ENCODE measurements at regions not wholly inside any gene's neighbourhood (a gene's known extent, or its start where the extent isn't known, plus 50 kb on each side); places are given as distances from the start of the nearest gene placed in this dataset.

- no peak overlapping the region for H2AK5ac ChIP-seq (ENCODE audit: insufficient read length, low read length)
- H3K14ac ChIP-seq (ENCODE audit: insufficient read depth, low read length): no peak overlapping the region
- H3K27me3 Mint-ChIP-seq (ENCODE audit: low read depth): no peaks in the 10 kb centered on the region
- no peak overlapping the region for H3K9ac ChIP-seq (ENCODE audit: extremely low read depth, insufficient read length, low read length)
- no peak overlapping the region for H2BK20ac ChIP-seq (ENCODE audit: low read depth, low read length, poor library complexity, severe bottlenecking)
- no peak overlapping the region for H3K56ac ChIP-seq (ENCODE audit: insufficient read length, low read depth, low read length)
- H3K4me2 ChIP-seq (ENCODE audit: insufficient read depth, insufficient read length, low read length): no peak overlapping the region
- H3K27ac Mint-ChIP-seq: no peak overlapping the region
- H2BK5ac ChIP-seq (ENCODE audit: insufficient read length, low read length): no peak overlapping the region
- no peak overlapping the region for H4K5ac ChIP-seq (ENCODE audit: insufficient read length, low read depth, low read length)
- no peak for DNase-seq
- no CpG with 5 or more reads among the region's 3 CpGs for WGBS (ENCODE audit: extremely low coverage, insufficient read length, low lambda C conversion rate)
- H3K18ac ChIP-seq (ENCODE audit: insufficient read length, low read depth, low read length): no peak overlapping the region
- no peaks in the 10 kb centered on the region for H3K9me3 ChIP-seq (ENCODE audit: control insufficient read depth, low read depth, low read length)
- H2AFZ ChIP-seq (ENCODE audit: low read length): no peak overlapping the region
- H3K27ac ChIP-seq (ENCODE audit: insufficient read length, low read depth, low read length): no peak overlapping the region
- H4K91ac ChIP-seq (ENCODE audit: insufficient read length, low read depth, low read length): no peak overlapping the region
- H3K27me3 ChIP-seq (ENCODE audit: insufficient read depth, low read length): no peaks in the 10 kb centered on the region
- H3K9me3 Mint-ChIP-seq: no peaks in the 10 kb centered on the region
- H2BK12ac ChIP-seq (ENCODE audit: insufficient read length, low read depth, low read length): no peak overlapping the region
- H4K8ac ChIP-seq (replicated peaks; ENCODE audit: insufficient read length, low read depth, low read length): no peak overlapping the region
- H3K36me3 Mint-ChIP-seq (ENCODE audit: insufficient read depth in 1 of 3, low read depth in 3 of 3): no peaks in the 10 kb centered on the region
- no peaks in the 10 kb centered on the region for H3K4me1 ChIP-seq (ENCODE audit: insufficient read depth, low read length)
- H3K4me1 Mint-ChIP-seq: no peaks in the 10 kb centered on the region
- H3K79me2 ChIP-seq (ENCODE audit: insufficient read depth, low read length): no peaks in the 10 kb centered on the region
- no peaks in the 10 kb centered on the region for H4K20me1 ChIP-seq (ENCODE audit: control insufficient read depth, insufficient read depth, insufficient read length)
- no peak for TF ChIP-seq CTCF (conservative IDR thresholded peaks at IDR 0.05)
- no peak overlapping the region for H2BK120ac ChIP-seq (ENCODE audit: low read depth, low read length, poor library complexity, severe bottlenecking)
- no peak overlapping the region for H3K4ac ChIP-seq (ENCODE audit: low read depth, low read length)
- H3K79me1 ChIP-seq (ENCODE audit: insufficient read depth, low read depth, low read length, poor library complexity, severe bottlenecking): no peaks in the 10 kb centered on the region
- no peak overlapping the region for H2BK15ac ChIP-seq (ENCODE audit: low read depth, low read length)
- H3T11ph ChIP-seq (ENCODE audit: low read length): no peak overlapping the region
- H3K23ac ChIP-seq (ENCODE audit: insufficient read length, low read depth, low read length): no peak overlapping the region
- no peak overlapping the region for H3K4me3 Mint-ChIP-seq
- no peaks in the 10 kb centered on the region for H3K23me2 ChIP-seq (ENCODE audit: insufficient read length, low read depth, low read length, poor library complexity, severe bottlenecking)
Measured at GRCh38 chr5:99105216-99105615, 176.4 kb upstream of the CHD1 start.
